ENCODE measurements at regions not wholly inside any gene's neighbourhood (a gene's known extent, or its start where the extent isn't known, plus 50 kb on each side); places are given as distances from the start of the nearest gene placed in this dataset.

DNA sequence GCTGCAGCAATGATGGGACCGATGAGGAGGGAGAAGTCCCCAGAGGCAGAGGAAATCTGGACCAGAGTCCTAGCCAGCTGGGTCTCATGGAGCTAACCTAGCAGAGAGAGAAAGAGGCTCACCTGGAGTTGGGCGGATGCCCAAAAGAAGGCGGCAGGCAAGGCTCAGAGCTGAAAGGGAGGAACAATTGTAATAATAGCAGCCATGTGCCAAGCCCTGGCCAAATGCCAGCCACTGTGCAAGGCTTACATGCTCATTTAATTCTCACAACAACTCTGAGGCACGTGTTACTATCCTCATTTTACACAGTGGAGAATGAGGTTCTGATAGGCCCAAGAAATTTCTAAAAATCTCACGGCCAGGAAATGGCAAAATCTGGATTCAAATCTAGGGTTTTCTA is 50.0 kb upstream of the ZNF648 start:
- TF ChIP-seq CTCF (IDR thresholded peaks at IDR 0.05): no peak
- TF ChIP-seq POLR2A (IDR thresholded peaks at IDR 0.05): no peak
